Ascending aorta (tissue), 2 donors: ENCODE measurements at regions not wholly inside any gene's neighbourhood (a gene's known extent, or its start where the extent isn't known, plus 50 kb on each side); places are given as distances from the start of the nearest gene placed in this dataset.

ENCODE experiments used
- DNase-seq, 2 donors: peaks; one replicate each; pipeline ENCODE4 v3.0.0-alpha.2; 2019; ENCODE audit warnings: low spot score in 2 of 2
- H3K27ac ChIP-seq, 2 donors: fragments of 200-600 bp; sonication (generic); one replicate each; pipeline ENCODE4 v1.5.1; 2016 to 2017; ENCODE audit warnings: mild to moderate bottlenecking in 1 of 2
- H3K27me3 ChIP-seq: fragments of 200-600 bp; sonication (generic); one replicate; pipeline ENCODE4 v1.5.1; 2017
- H3K36me3 ChIP-seq, 2 donors: fragments of 200-600 bp; sonication (generic); one replicate each; pipeline ENCODE4 v1.5.1; 2016
- H3K4me1 ChIP-seq, 2 donors: fragments of 200-600 bp; sonication (generic); one replicate each; pipeline ENCODE4 v1.5.1; 2016 to 2017; ENCODE audit warnings: mild to moderate bottlenecking in 1 of 2
- H3K4me3 ChIP-seq, 2 donors: fragments of 200-600 bp; sonication (generic); one replicate each; pipeline ENCODE4 v1.5.1; 2016 to 2017; ENCODE audit warnings: mild to moderate bottlenecking in 1 of 2
- H3K9me3 ChIP-seq, 2 donors: fragments of 200-600 bp; sonication (generic); one replicate each; pipeline ENCODE4 v1.5.1; 2016
- CTCF ChIP-seq, 3 experiments: fragments of 200-600 bp in 2 of 3; fragments of 450-650 bp in 1 of 3; sonication (generic) in 2 of 3; IDR thresholded peaks; one replicate each; pipeline ENCODE4 v1.5.1; 2016 to 2019; ENCODE audit warnings: antibody characterized with exemption in 3 of 3, mild to moderate bottlenecking in 1 of 3, moderate library complexity in 1 of 3
- intact Hi-C: fragments of 100-400 bp; cut with DNase I; formaldehyde crosslinking; loops from one replicate; pipeline ENCODE4 v1.15.1; 2023

- H3K9me3 ChIP-seq: no peaks in the 10 kb centered on the region
- H3K36me3 ChIP-seq: no peaks in the 10 kb centered on the region
- no peak for TF ChIP-seq CTCF (IDR thresholded peaks at IDR 0.05)
- no peaks in the 10 kb centered on the region for H3K4me1 ChIP-seq
- H3K27me3 ChIP-seq: no peaks in the 10 kb centered on the region
- DNase-seq: no peak
- intact Hi-C loops: no loop called here
- H3K4me3 ChIP-seq: no peak overlapping the region
- H3K27ac ChIP-seq: no peak overlapping the region
Observed at GRCh38 chr20:51108638-51109363, 85.9 kb upstream of the KCNG1 start.

GRCh38 chr20:51106011-51106410 is 83.1 kb upstream of the KCNG1 start:
- no peak for DNase-seq
- H3K27me3 ChIP-seq: no peaks in the 10 kb centered on the region
- intact Hi-C loops: no loop called here
- H3K27ac ChIP-seq: no peak overlapping the region
- no peaks in the 10 kb centered on the region for H3K36me3 ChIP-seq
- H3K4me1 ChIP-seq: no peaks in the 10 kb centered on the region
- no peaks in the 10 kb centered on the region for H3K9me3 ChIP-seq
- no peak for TF ChIP-seq CTCF (IDR thresholded peaks at IDR 0.05)
- H3K4me3 ChIP-seq: no peak overlapping the region

GRCh38 chr20:51104960-51105920 is 82.3 kb upstream of the KCNG1 start:
- H3K9me3 ChIP-seq: no peaks in the 10 kb centered on the region
- no peaks in the 10 kb centered on the region for H3K4me1 ChIP-seq
- H3K36me3 ChIP-seq: no peaks in the 10 kb centered on the region
- no peak for TF ChIP-seq CTCF (IDR thresholded peaks at IDR 0.05)
- intact Hi-C loops: no loop called here
- H3K27me3 ChIP-seq: no peaks in the 10 kb centered on the region
- DNase-seq: no peak
- H3K4me3 ChIP-seq: no peak overlapping the region
- H3K27ac ChIP-seq: no peak overlapping the region

- Histone ChIP-seq H3K9me3 (no peaks in the 10 kb centered on the region), H3K27ac (no peak overlapping the region), H3K27me3 (no peaks in the 10 kb centered on the region), H3K36me3 (no peaks in the 10 kb centered on the region), H3K4me3 (no peak overlapping the region), H3K4me1 (no peaks in the 10 kb centered on the region)
- no peak for DNase-seq
- no peak for TF ChIP-seq CTCF (IDR thresholded peaks at IDR 0.05)
- intact Hi-C loops: no loop called here
Observed at GRCh38 chr20:51100617-51101016, 77.7 kb upstream of the KCNG1 start.

- Histone ChIP-seq H3K9me3 (no peaks in the 10 kb centered on the region), H3K4me1 (no peaks in the 10 kb centered on the region), H3K4me3 (no peak overlapping the region), H3K27me3 (no peaks in the 10 kb centered on the region), H3K36me3 (no peaks in the 10 kb centered on the region), H3K27ac (no peak overlapping the region)
- DNase-seq: no peak
- intact Hi-C loops: no loop called here
- no peak for TF ChIP-seq CTCF (IDR thresholded peaks at IDR 0.05)
Observed at GRCh38 chr20:51098284-51098810, 75.4 kb upstream of the KCNG1 start.
